CD8-positive, alpha-beta memory T cell (primary cell): ENCODE measurements at regions not wholly inside any gene's neighbourhood (a gene's known extent, or its start where the extent isn't known, plus 50 kb on each side); places are given as distances from the start of the nearest gene placed in this dataset.
A peak's percentile ranks its signal among the peaks of the same experiment; 100 is the strongest.

Experiments
- CTCF ChIA-PET: fragments of 350-600 bp; sonication (Branson Sonifier 250); formaldehyde crosslinking; loops from one replicate; lab custom pipeline; 2021; ENCODE audit warnings: antibody characterized with exemption; lab: Charles Lee
- POLR2A ChIA-PET: fragments of 350-600 bp; sonication (Branson Sonifier 250); formaldehyde crosslinking; loops from one replicate; lab custom pipeline; 2021; ENCODE audit warnings: antibody characterized with exemption; lab: Charles Lee
- DNase-seq, 5 donors: peaks; one replicate each; pipeline versions ENCODE4 v3.0.0 to v3.0.0-alpha.2; 2020 to 2022; ENCODE audit warnings: mixed read lengths in 1 of 5
- H3K27ac ChIP-seq: one replicate; pipeline ENCODE4 v1.7.0; 2013; ENCODE audit warnings: low read depth, mild to moderate bottlenecking, low read length, moderate library complexity
- H3K27me3 ChIP-seq: 2 replicates; pipeline ENCODE4 v1.7.0; 2013; ENCODE audit warnings: low read length, mild to moderate bottlenecking; ENCODE audit not compliant: insufficient read depth, poor library complexity, severe bottlenecking
- H3K36me3 ChIP-seq: 2 replicates; pipeline ENCODE4 v1.7.0; 2013; ENCODE audit warnings: mild to moderate bottlenecking, low read length, moderate library complexity; ENCODE audit not compliant: insufficient read depth
- H3K4me1 ChIP-seq: 2 replicates; pipeline ENCODE4 v1.7.0; 2013; ENCODE audit warnings: mild to moderate bottlenecking, low read length, moderate library complexity; ENCODE audit not compliant: insufficient read depth
- H3K4me3 ChIP-seq: 2 replicates; pipeline ENCODE4 v1.7.0; 2013; ENCODE audit warnings: mild to moderate bottlenecking, low read length
- H3K9me3 ChIP-seq: 2 replicates; pipeline ENCODE4 v1.7.0; 2013; ENCODE audit warnings: mild to moderate bottlenecking, low read length
- H3K27ac Mint-ChIP-seq, 8 donors: one replicate each; pipeline ENCODE4 v1.8.0; 2020 to 2021; ENCODE audit warnings: mixed read lengths in 8 of 8, mild to moderate bottlenecking in 6 of 8, inconsistent platforms in 3 of 8, moderate library complexity in 3 of 8
- H3K27me3 Mint-ChIP-seq, 2 donors: one replicate each; pipeline ENCODE4 v1.8.0; 2020 to 2021; ENCODE audit warnings: mixed read lengths in 2 of 2, mild to moderate bottlenecking in 1 of 2, moderate library complexity in 1 of 2
- H3K36me3 Mint-ChIP-seq, 3 donors: one replicate each; pipeline ENCODE4 v1.8.0; 2020 to 2021; ENCODE audit warnings: mixed read lengths in 3 of 3, inconsistent platforms in 1 of 3, mild to moderate bottlenecking in 1 of 3
- H3K4me1 Mint-ChIP-seq, 3 donors: one replicate each; pipeline ENCODE4 v1.8.0; 2020 to 2021; ENCODE audit warnings: mixed read lengths in 3 of 3, inconsistent platforms in 1 of 3, mild to moderate bottlenecking in 1 of 3
- H3K4me3 Mint-ChIP-seq, 7 donors: one replicate each; pipeline ENCODE4 v1.8.0; 2020 to 2021; ENCODE audit warnings: mixed read lengths in 7 of 7, mild to moderate bottlenecking in 6 of 7, moderate library complexity in 4 of 7, inconsistent platforms in 2 of 7
- H3K9me3 Mint-ChIP-seq, 5 donors: one replicate each; pipeline ENCODE4 v1.8.0; 2020 to 2022; ENCODE audit warnings: mixed read lengths in 5 of 5, mild to moderate bottlenecking in 3 of 5, moderate library complexity in 2 of 5, inconsistent platforms in 1 of 5

DNA sequence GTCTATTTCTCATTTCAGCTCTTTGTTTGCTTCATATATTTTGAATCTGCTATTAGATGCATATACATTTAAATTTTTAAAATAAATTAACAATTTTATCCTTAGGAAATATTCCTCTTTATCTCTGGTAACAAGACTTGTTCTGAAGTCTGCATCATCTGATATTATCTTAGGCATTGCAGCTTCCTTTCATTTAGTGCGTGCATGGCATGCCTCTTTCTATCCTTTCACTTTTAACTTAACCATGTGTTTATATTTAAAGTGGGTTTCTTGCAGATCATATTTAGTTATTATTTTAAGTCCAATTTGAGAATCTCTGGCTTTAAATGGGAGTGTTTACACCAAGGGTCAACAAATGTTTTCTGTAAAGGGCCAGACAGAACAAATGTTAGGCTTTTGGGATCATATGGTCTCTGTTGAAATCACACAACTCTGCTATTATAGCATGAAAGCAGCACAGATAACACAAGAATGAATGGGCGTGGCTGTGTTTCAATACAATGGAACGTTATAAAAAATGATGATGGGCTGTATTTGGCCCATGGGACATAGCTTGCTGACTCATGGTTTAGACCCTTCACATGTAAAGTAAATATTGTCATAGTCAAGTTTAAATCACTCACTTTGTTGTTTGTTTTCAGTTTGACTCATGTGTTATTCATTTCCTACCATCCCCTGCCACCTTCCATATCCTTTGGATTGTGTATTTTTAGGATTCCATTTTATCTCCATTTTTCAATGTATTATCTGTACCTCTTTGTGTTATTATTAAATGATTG, 83.9 kb upstream of the SNX19 start:
- Histone ChIP-seq H3K27me3 (no peaks in the 10 kb centered on the region), H3K36me3 (no peaks in the 10 kb centered on the region), H3K4me1 (no peaks in the 10 kb centered on the region), H3K4me3 (no peak overlapping the region), H3K27ac (no peak overlapping the region), H3K9me3 (no peaks in the 10 kb centered on the region)
- H3K4me3 Mint-ChIP-seq, result no peak overlapping the region
- ChIA-PET POLR2A (no interaction called here), CTCF (no interaction called here)
- H3K9me3 Mint-ChIP-seq, result peaks cover 0 to 1% (median 0%) of the 10 kb centered on the region in 5 donors
- peak overlapping the region in 1 of 8 donors; percentile 15 for H3K27ac Mint-ChIP-seq
- no peaks in the 10 kb centered on the region for H3K4me1 Mint-ChIP-seq
- no peak for DNase-seq
- no peaks in the 10 kb centered on the region for H3K36me3 Mint-ChIP-seq
- peaks cover 0 to 5% of the 10 kb centered on the region in 2 donors for H3K27me3 Mint-ChIP-seq

DNA sequence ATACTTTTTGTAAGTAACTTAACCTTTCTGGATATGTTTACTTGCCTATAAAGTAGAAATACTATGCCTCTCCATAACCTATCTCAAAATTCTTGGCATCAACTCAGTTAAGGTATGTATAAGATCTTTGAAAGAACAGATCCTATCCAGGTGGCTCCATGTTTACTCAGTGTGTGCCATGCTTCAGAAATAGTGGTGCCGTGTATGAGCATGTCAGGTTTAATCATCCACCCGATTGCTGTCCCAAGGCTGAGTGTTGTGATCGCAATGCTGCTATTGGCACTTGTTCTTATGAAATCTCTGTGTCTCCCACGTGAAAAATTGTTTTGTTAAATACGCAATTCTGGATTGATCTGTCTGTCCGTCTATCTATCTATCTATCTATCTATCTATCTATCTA, 85.9 kb upstream of the SNX19 start:
- Mint-ChIP-seq H3K27ac (no peak overlapping the region), H3K36me3 (no peaks in the 10 kb centered on the region), H3K27me3 (peaks cover 3 to 6% of the 10 kb centered on the region in 2 donors), H3K9me3 (no peaks in the 10 kb centered on the region), H3K4me1 (no peaks in the 10 kb centered on the region), H3K4me3 (no peak overlapping the region)
- ChIA-PET POLR2A (no interaction called here), CTCF (no interaction called here)
- no peak overlapping the region for H3K27ac ChIP-seq
- no peak for DNase-seq
- no peak overlapping the region for H3K4me3 ChIP-seq
- no peaks in the 10 kb centered on the region for H3K36me3 ChIP-seq
- no peaks in the 10 kb centered on the region for H3K27me3 ChIP-seq
- no peaks in the 10 kb centered on the region for H3K4me1 ChIP-seq
- H3K9me3 ChIP-seq, result no peaks in the 10 kb centered on the region

DNA sequence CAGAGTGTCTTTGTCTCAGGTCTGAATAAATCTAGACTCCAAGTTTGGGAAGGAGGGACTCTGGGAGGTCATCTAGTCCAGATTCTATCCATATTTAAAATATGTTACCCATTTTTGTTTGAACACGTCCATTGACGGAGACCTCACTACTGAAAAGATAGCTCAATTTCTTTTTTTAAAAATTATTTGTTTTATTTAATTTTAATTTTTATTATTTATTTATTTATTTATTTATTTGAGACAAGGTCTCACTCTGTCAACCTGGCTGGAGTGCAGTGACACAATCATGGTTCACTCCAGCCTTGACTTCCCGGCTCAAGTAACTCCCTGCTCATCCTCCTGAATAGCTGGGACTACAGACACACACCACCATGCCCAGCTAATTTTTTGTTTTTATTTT, 89.5 kb upstream of the SNX19 start:
- CTCF ChIA-PET, result no interaction called here
- peaks cover 0 to 9% (median 4%) of the 10 kb centered on the region in 5 donors for H3K9me3 Mint-ChIP-seq
- Histone ChIP-seq H3K4me1 (no peaks in the 10 kb centered on the region), H3K27ac (no peak overlapping the region), H3K36me3 (no peaks in the 10 kb centered on the region), H3K27me3 (no peaks in the 10 kb centered on the region), H3K4me3 (no peak overlapping the region), H3K9me3 (no peaks in the 10 kb centered on the region)
- H3K4me3 Mint-ChIP-seq, result no peak overlapping the region
- DNase-seq, result no peak
- POLR2A ChIA-PET, result no interaction called here
- H3K4me1 Mint-ChIP-seq, result no peaks in the 10 kb centered on the region
- H3K27ac Mint-ChIP-seq, result no peak overlapping the region
- peaks cover 5 to 6% of the 10 kb centered on the region in 2 donors for H3K27me3 Mint-ChIP-seq
- no peaks in the 10 kb centered on the region for H3K36me3 Mint-ChIP-seq

DNA sequence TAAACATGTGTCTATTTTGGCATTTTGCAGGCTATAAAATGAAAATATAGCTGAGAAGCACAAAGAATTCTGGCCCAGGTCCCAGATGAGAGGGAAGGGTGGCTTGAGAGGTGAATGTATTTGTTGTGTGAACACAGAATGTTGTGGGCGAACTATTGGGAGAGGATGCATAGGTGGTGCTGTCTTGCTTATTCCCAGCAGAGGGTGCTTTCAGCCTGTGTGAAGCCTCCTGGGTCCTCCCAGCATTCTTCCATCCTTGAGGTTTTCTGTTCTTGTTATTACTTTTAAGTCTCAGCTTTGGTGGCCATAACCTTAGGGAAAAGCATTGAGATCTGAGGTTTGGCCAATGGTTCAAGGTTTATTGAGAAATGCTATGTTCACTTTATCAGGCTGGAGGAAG, 108.7 kb upstream of the SNX19 start:
- Histone ChIP-seq H3K9me3 (no peaks in the 10 kb centered on the region), H3K4me3 (no peak overlapping the region), H3K27me3 (no peaks in the 10 kb centered on the region), H3K4me1 (no peaks in the 10 kb centered on the region), H3K36me3 (no peaks in the 10 kb centered on the region), H3K27ac (no peak overlapping the region)
- no peaks in the 10 kb centered on the region for H3K36me3 Mint-ChIP-seq
- ChIA-PET POLR2A (no interaction called here), CTCF (no interaction called here)
- no peak for DNase-seq
- H3K4me1 Mint-ChIP-seq, result no peaks in the 10 kb centered on the region
- H3K27me3 Mint-ChIP-seq, result peaks cover 0 to 1% of the 10 kb centered on the region in 2 donors
- H3K9me3 Mint-ChIP-seq, result peaks cover 0 to 1% (median 0%) of the 10 kb centered on the region in 5 donors
- no peak overlapping the region for H3K27ac Mint-ChIP-seq
- no peak overlapping the region for H3K4me3 Mint-ChIP-seq

DNA sequence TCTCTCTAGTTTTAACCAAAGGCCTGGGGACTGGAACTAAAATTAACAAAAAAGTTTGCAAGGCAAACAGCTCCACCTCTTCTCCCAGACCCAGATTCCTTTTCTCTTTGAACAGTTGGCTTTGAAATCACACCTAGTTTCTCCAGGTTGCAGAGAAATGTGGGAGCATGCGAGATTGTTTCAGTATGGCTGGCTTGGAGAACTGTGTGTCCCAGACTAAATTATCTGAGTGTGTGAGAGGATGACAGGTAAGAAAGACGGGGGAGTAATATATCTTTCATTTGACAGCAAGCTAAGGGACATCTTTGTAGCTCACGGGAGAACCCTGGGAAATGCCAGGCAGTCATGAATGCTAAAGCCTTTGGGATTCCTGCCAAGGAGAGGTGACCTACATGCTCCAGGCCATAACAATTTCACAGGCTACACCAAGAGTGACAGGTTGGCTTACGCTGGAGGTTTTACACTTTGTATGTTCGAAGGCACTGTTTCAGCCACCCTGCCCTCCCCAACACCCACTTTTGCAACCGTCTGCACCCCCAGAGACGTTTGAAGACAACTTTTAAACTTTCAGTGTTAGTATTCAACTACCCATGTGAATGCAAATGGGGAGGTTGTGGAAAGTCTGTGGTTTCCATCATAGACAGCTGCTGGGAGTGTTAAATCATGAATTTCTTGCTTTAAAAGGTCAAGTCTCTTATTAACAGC, 109.3 kb upstream of the SNX19 start:
- H3K9me3 ChIP-seq, result no peaks in the 10 kb centered on the region
- H3K4me3 ChIP-seq, result no peak overlapping the region
- Mint-ChIP-seq H3K4me1 (no peaks in the 10 kb centered on the region), H3K27me3 (peaks cover 0 to 1% of the 10 kb centered on the region in 2 donors), H3K27ac (no peak overlapping the region), H3K4me3 (no peak overlapping the region), H3K9me3 (no peaks in the 10 kb centered on the region), H3K36me3 (no peaks in the 10 kb centered on the region)
- no peak overlapping the region for H3K27ac ChIP-seq
- DNase-seq, result no peak
- H3K27me3 ChIP-seq, result no peaks in the 10 kb centered on the region
- ChIA-PET POLR2A (no interaction called here), CTCF (no interaction called here)
- H3K4me1 ChIP-seq, result no peaks in the 10 kb centered on the region
- no peaks in the 10 kb centered on the region for H3K36me3 ChIP-seq

DNA sequence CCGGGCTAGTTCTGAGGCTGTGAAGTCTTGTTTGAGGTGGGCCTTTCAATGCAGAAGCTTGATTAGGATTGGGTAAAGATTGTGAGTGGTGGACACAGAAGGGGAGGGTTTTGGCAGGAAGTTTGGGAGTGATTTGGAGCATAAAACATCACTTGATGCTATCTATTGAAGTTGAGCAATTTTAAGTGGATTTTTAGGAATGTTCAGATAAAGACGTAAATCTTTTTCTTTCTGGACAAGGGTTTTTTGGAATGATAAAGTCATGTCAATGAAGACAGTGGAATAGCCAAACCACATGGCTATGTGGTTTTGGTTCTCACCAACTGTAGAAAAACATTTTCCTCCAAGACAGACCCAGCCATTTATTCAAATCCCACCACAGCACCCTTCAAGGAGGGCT, 111.2 kb upstream of the SNX19 start:
- POLR2A ChIA-PET, result no interaction called here
- Mint-ChIP-seq H3K27me3 (peaks cover 0 to 3% of the 10 kb centered on the region in 2 donors), H3K36me3 (no peaks in the 10 kb centered on the region), H3K9me3 (no peaks in the 10 kb centered on the region), H3K27ac (no peak overlapping the region), H3K4me3 (no peak overlapping the region), H3K4me1 (no peaks in the 10 kb centered on the region)
- Histone ChIP-seq H3K4me1 (no peaks in the 10 kb centered on the region), H3K27me3 (no peaks in the 10 kb centered on the region), H3K27ac (no peak overlapping the region), H3K9me3 (no peaks in the 10 kb centered on the region), H3K4me3 (no peak overlapping the region), H3K36me3 (no peaks in the 10 kb centered on the region)
- no peak for DNase-seq
- CTCF ChIA-PET, result no interaction called here

DNA sequence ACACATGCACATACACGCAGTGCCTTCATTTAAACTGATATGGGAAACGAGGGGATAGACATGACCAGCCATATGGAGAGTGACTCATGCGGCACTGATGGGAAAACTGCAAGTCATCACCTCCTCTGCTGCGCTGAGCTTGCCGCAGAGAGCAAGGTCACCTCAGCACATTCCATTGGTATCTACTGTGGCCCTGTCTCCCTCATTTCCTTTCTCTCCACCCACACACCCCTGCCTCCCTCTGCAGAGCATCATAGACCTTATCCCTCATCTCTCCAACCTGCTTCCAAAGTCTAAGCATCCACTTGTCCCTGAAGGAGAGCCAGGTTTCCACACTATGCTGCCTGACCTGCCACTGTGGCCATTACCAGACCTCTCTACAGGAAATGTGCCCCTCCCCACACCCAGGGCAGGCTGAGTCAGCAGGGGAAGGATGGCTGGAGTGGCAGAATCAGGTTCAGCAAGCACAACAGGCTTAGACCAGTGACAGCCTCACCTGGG, 116.9 kb upstream of the SNX19 start:
- Mint-ChIP-seq H3K4me1 (no peaks in the 10 kb centered on the region), H3K4me3 (no peak overlapping the region), H3K36me3 (no peaks in the 10 kb centered on the region), H3K27ac (no peak overlapping the region), H3K27me3 (peaks cover 0 to 2% of the 10 kb centered on the region in 2 donors), H3K9me3 (no peaks in the 10 kb centered on the region)
- no peaks in the 10 kb centered on the region for H3K4me1 ChIP-seq
- no peak for DNase-seq
- CTCF ChIA-PET, result no interaction called here
- H3K36me3 ChIP-seq, result no peaks in the 10 kb centered on the region
- POLR2A ChIA-PET, result no interaction called here
- H3K9me3 ChIP-seq, result no peaks in the 10 kb centered on the region
- H3K27ac ChIP-seq, result no peak overlapping the region
- H3K4me3 ChIP-seq, result no peak overlapping the region
- H3K27me3 ChIP-seq, result no peaks in the 10 kb centered on the region

DNA sequence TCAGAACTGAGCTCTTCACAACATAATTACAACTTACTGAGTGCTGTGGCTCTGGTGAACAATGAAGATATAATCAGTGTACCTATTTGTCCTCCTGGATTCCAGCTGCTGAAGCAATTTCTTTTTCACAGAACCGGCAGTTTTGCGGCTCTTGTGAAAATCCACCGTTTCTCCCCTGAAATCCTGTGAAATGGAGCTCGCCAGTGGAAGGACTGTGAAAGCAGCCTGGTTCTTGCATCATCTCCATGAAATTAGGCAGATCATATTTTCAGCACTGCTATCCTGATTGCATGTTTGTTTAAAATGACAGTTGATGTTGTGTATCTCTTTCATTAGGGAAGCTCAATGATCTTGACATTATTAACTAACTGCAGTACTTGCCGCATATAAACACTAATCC, 120.2 kb upstream of the SNX19 start:
- Histone ChIP-seq H3K4me3 (no peak overlapping the region), H3K4me1 (no peaks in the 10 kb centered on the region), H3K27me3 (no peaks in the 10 kb centered on the region), H3K27ac (no peak overlapping the region), H3K36me3 (no peaks in the 10 kb centered on the region), H3K9me3 (no peaks in the 10 kb centered on the region)
- POLR2A ChIA-PET, result no interaction called here
- Mint-ChIP-seq H3K27ac (no peak overlapping the region), H3K9me3 (no peaks in the 10 kb centered on the region), H3K27me3 (peaks cover 0 to 2% of the 10 kb centered on the region in 2 donors), H3K4me1 (no peaks in the 10 kb centered on the region), H3K36me3 (no peaks in the 10 kb centered on the region), H3K4me3 (no peak overlapping the region)
- CTCF ChIA-PET, result no interaction called here
- DNase-seq, result no peak
